NCI-H526 treated with DMSO at 0.1 percent for 48 hours (cell line): ENCODE measurements at regions not wholly inside any gene's neighbourhood (a gene's known extent, or its start where the extent isn't known, plus 50 kb on each side); places are given as distances from the start of the nearest gene placed in this dataset.
"Not testable (repeated sequence)": the region's sequence is repeated elsewhere in the genome, so short reads cannot be mapped to it uniquely, and the experiment has no call there.

ENCODE experiments used
- DNase-seq: peaks from one replicate; lab custom pipeline; 2025; lab: John Stamatoyannopoulos, UW

GRCh38 chr1:163472651-163473248 lies 151.0 kb downstream of the NUF2 start:
- DNase-seq: peak; percentile 53

- DNase-seq: no peak
These were observed 155.6 kb downstream of the NUF2 start for GRCh38 chr1:163477276-163477830.

GRCh38 chr1:163498391-163499330 lies 176.9 kb downstream of the NUF2 start:
- not testable (repeated sequence) for DNase-seq

GRCh38 chr1:163504331-163504978 lies 182.7 kb downstream of the NUF2 start:
- DNase-seq: peak; percentile 99

GRCh38 chr1:163509114-163509513 lies 187.4 kb downstream of the NUF2 start:
- DNase-seq: no peak

GRCh38 chr1:163512349-163512989 lies 190.7 kb downstream of the NUF2 start:
- DNase-seq: no peak

GRCh38 chr1:163523375-163524029 lies 201.7 kb downstream of the NUF2 start:
- peak; percentile 99 for DNase-seq

GRCh38 chr1:163528710-163529348 lies 207.1 kb downstream of the NUF2 start:
- peak; percentile 61 for DNase-seq

GRCh38 chr1:163531345-163531744 lies 209.6 kb downstream of the NUF2 start:
- peak; percentile 80 for DNase-seq

GRCh38 chr1:163535401-163535800 lies 213.6 kb downstream of the NUF2 start:
- no peak for DNase-seq

- DNase-seq: peak; percentile 52
These were observed 214.1 kb downstream of the NUF2 start for GRCh38 chr1:163535807-163536206.

GRCh38 chr1:163537809-163538208 lies 216.1 kb downstream of the NUF2 start:
- no peak for DNase-seq

- DNase-seq: no peak
These were observed 216.9 kb downstream of the NUF2 start for GRCh38 chr1:163538667-163539066.

- DNase-seq: no peak
These were observed 219.0 kb downstream of the NUF2 start for GRCh38 chr1:163540727-163541126.

GRCh38 chr1:163544441-163544840 lies 222.7 kb downstream of the NUF2 start:
- no peak for DNase-seq

GRCh38 chr1:163558162-163558561 lies 236.4 kb downstream of the NUF2 start:
- DNase-seq: no peak

GRCh38 chr1:163561580-163562295 lies 240.0 kb downstream of the NUF2 start:
- peak; percentile 91 for DNase-seq

GRCh38 chr1:163562355-163562754 lies 240.6 kb downstream of the NUF2 start:
- no peak for DNase-seq

GRCh38 chr1:163565166-163565565 lies 243.4 kb downstream of the NUF2 start:
- DNase-seq: no peak

- no peak for DNase-seq
These were observed 248.3 kb downstream of the NUF2 start for GRCh38 chr1:163570071-163570470.
